Motor neuron (in vitro differentiated cells): ENCODE measurements at regions not wholly inside any gene's neighbourhood (a gene's known extent, or its start where the extent isn't known, plus 50 kb on each side); places are given as distances from the start of the nearest gene placed in this dataset.

Source experiments
- ATAC-seq, 8 experiments: fragments of 200-7000 bp; cut with Tn5 transposase; replicated peaks in 6 of 8; 2 replicates each; pipeline ENCODE4 v1.8.0; 2021; ENCODE audit warnings: mild to moderate bottlenecking in 8 of 8, moderate library complexity in 8 of 8
- H3K27ac ChIP-seq, 2 donors: fragments of 250-450 bp; sonication (Bioruptor Pico); 2 replicates each; pipeline ENCODE4 v1.9.0; 2021; ENCODE audit warnings: antibody characterized with exemption in 2 of 2, mild to moderate bottlenecking in 2 of 2, moderate library complexity in 1 of 2
- H3K4me1 ChIP-seq, 2 donors: fragments of 250-450 bp; sonication (Bioruptor Pico); replicated peaks in 1 of 2; 2 replicates each; pipeline ENCODE4 v1.6.1; 2021; ENCODE audit warnings: antibody characterized with exemption in 2 of 2, mild to moderate bottlenecking in 2 of 2, moderate library complexity in 1 of 2
- H3K4me3 ChIP-seq, 5 donors: fragments of 250-450 bp; sonication (Bioruptor Pico); 2 replicates each; pipeline ENCODE4 v1.9.0; 2021; ENCODE audit warnings: antibody characterized with exemption in 5 of 5, mild to moderate bottlenecking in 5 of 5, moderate library complexity in 4 of 5
- WGBS, 10 experiments: fragments of 450-650 bp; shearing (Covaris generic); methylation state at CpG; one replicate each; pipeline ENCODE4 v1.0.0; 2022; 5-methylcytosine and 5-hydroxymethylcytosine counted together
- in situ Hi-C, 9 experiments: fragments of 400-800 bp; cut with MboI; loops; one replicate each; pipeline ENCODE4 v1.15.0; 2021; ENCODE audit warnings: low sequenced_read_pairs in 9 of 9, low pct_unique_long_range_greater_than_20kb in 2 of 9; ENCODE audit not compliant: unreplicated experiment in 9 of 9

GRCh38 chr1:56432166-56432971, 147.0 kb downstream of the PLPP3 start:
- Histone ChIP-seq H3K27ac (no peak overlapping the region), H3K4me3 (no peak overlapping the region), H3K4me1 (peaks cover 35% of the 10 kb centered on the region in 2 donors)
- ATAC-seq: no peak
- in situ Hi-C loops: no loop called here
- 62 to 96% (median 75%) methylated on average over 1 to 8 of the region's 8 CpGs for WGBS, 10 experiments

- 0 to 100% (median 87%) methylated on average over 1 to 4 of the region's 4 CpGs; no CpG with 5 or more reads in 1 of the 10 experiments for WGBS, 10 experiments
- Histone ChIP-seq H3K4me3 (no peak overlapping the region), H3K4me1 (peaks cover 14 to 17% of the 10 kb centered on the region in 2 donors), H3K27ac (no peak overlapping the region)
- in situ Hi-C loops: no loop called here
- no peak for ATAC-seq
Measured at GRCh38 chr1:56430141-56430839, 149.1 kb downstream of the PLPP3 start.

- H3K4me1 ChIP-seq: peaks cover 6 to 13% of the 10 kb centered on the region in 2 donors
- no peak for ATAC-seq
- H3K27ac ChIP-seq: no peak overlapping the region
- in situ Hi-C loops: no loop called here
- WGBS, 10 experiments: 20 to 100% (median 85%) methylated on average over 1 to 2 of the region's 2 CpGs; no CpG with 5 or more reads in 1 of the 10 experiments
- H3K4me3 ChIP-seq: no peak overlapping the region
Measured at GRCh38 chr1:56429288-56429687, 150.1 kb downstream of the PLPP3 start.

- in situ Hi-C loops: no loop called here
- H3K4me1 ChIP-seq: peaks cover 0 to 4% of the 10 kb centered on the region in 2 donors
- H3K27ac ChIP-seq: no peak overlapping the region
- H3K4me3 ChIP-seq: no peak overlapping the region
- ATAC-seq: peak in 3 of 8 experiments; percentile 51 to 73 (median 53)
- WGBS, 10 experiments: 89 to 100% (median 100%) methylated on average over 1 of the region's 1 CpG; no CpG with 5 or more reads in 7 of the 10 experiments
Measured at GRCh38 chr1:56426587-56427381, 152.6 kb downstream of the PLPP3 start.

- Histone ChIP-seq H3K4me1 (peaks cover 0 to 4% of the 10 kb centered on the region in 2 donors), H3K27ac (no peak overlapping the region), H3K4me3 (no peak overlapping the region)
- in situ Hi-C loops: no loop called here
- peak in 4 of 8 experiments; percentile 31 to 56 (median 32) for ATAC-seq
- WGBS, 10 experiments: 80 to 84% (median 82%) methylated on average over 2 to 3 of the region's 3 CpGs; no CpG with 5 or more reads in 7 of the 10 experiments
Measured at GRCh38 chr1:56425494-56426037, 153.8 kb downstream of the PLPP3 start.

- peak; percentile 34 to 85 (median 60) for ATAC-seq
Measured at GRCh38 chr1:56424744-56425493, 154.4 kb downstream of the PLPP3 start.

GRCh38 chr1:56423716-56424115, 155.6 kb downstream of the PLPP3 start:
- Histone ChIP-seq H3K27ac (no peak overlapping the region), H3K4me3 (no peak overlapping the region), H3K4me1 (peaks cover 0 to 4% of the 10 kb centered on the region in 2 donors)
- WGBS, 10 experiments: 0 to 80% (median 47%) methylated on average over 1 to 4 of the region's 4 CpGs
- no peak for ATAC-seq
- in situ Hi-C loops: no loop called here

More at GRCh38 chr1:56424744-56425493, 154.4 kb downstream of the PLPP3 start:
- in situ Hi-C loops: no loop called here
- no peak overlapping the region for H3K4me3 ChIP-seq
- peaks cover 0 to 4% of the 10 kb centered on the region in 2 donors for H3K4me1 ChIP-seq
- no peak overlapping the region for H3K27ac ChIP-seq
- 23 to 100% (median 87%) methylated on average over 1 to 6 of the region's 6 CpGs; no CpG with 5 or more reads in 1 of the 10 experiments for WGBS, 10 experiments

GRCh38 chr1:56418151-56418631, 161.2 kb downstream of the PLPP3 start:
- in situ Hi-C loops: no loop called here
- no peak overlapping the region for H3K27ac ChIP-seq

GRCh38 chr1:56417646-56418045, 161.7 kb downstream of the PLPP3 start:
- Histone ChIP-seq H3K4me1 (peaks cover 0 to 6% of the 10 kb centered on the region in 2 donors), H3K27ac (no peak overlapping the region), H3K4me3 (no peak overlapping the region)
- 80 to 100% (median 93%) methylated on average over 1 to 4 of the region's 4 CpGs; no CpG with 5 or more reads in 1 of the 10 experiments for WGBS, 10 experiments
- ATAC-seq: peak in 1 of 8 experiments; percentile 20
- in situ Hi-C loops: no loop called here

More at GRCh38 chr1:56418151-56418631, 161.2 kb downstream of the PLPP3 start:
- ATAC-seq: no peak
- no peak overlapping the region for H3K4me3 ChIP-seq
- 79 to 96% (median 90%) methylated on average over 1 to 6 of the region's 6 CpGs; no CpG with 5 or more reads in 4 of the 10 experiments for WGBS, 10 experiments
- peaks cover 0 to 6% of the 10 kb centered on the region in 2 donors for H3K4me1 ChIP-seq

- Histone ChIP-seq H3K4me1 (peaks cover 0 to 13% of the 10 kb centered on the region in 2 donors), H3K27ac (no peak overlapping the region), H3K4me3 (no peak overlapping the region)
- in situ Hi-C loops: no loop called here
- ATAC-seq: peak in 2 of 8 experiments; percentile 26 to 49
- 10 to 86% (median 76%) methylated on average over 1 to 2 of the region's 2 CpGs; no CpG with 5 or more reads in 2 of the 10 experiments for WGBS, 10 experiments
Measured at GRCh38 chr1:56416495-56416894, 162.9 kb downstream of the PLPP3 start.

- in situ Hi-C loops: no loop called here
- Histone ChIP-seq H3K27ac (no peak overlapping the region), H3K4me1 (peaks cover 0 to 13% of the 10 kb centered on the region in 2 donors), H3K4me3 (no peak overlapping the region)
- WGBS, 10 experiments: 71 to 100% (median 94%) methylated on average over 1 to 4 of the region's 4 CpGs; no CpG with 5 or more reads in 2 of the 10 experiments
- no peak for ATAC-seq
Measured at GRCh38 chr1:56415720-56416119, 163.6 kb downstream of the PLPP3 start.

GRCh38 chr1:56415258-56415657, 164.1 kb downstream of the PLPP3 start:
- no peak overlapping the region for H3K4me3 ChIP-seq
- in situ Hi-C loops: no loop called here
- no peak for ATAC-seq
- H3K4me1 ChIP-seq: peaks cover 0 to 13% of the 10 kb centered on the region in 2 donors
- no peak overlapping the region for H3K27ac ChIP-seq
- WGBS, 10 experiments: 20 to 90% (median 67%) methylated on average over 1 to 2 of the region's 3 CpGs; no CpG with 5 or more reads in 4 of the 10 experiments
